NCI-H2227 treated with DMSO at 0.1 percent for 48 hours (cell line): ENCODE measurements at regions not wholly inside any gene's neighbourhood (a gene's known extent, or its start where the extent isn't known, plus 50 kb on each side); places are given as distances from the start of the nearest gene placed in this dataset.

Experiments
- DNase-seq: peaks from one replicate; lab custom pipeline; 2025; lab: John Stamatoyannopoulos, UW

DNA sequence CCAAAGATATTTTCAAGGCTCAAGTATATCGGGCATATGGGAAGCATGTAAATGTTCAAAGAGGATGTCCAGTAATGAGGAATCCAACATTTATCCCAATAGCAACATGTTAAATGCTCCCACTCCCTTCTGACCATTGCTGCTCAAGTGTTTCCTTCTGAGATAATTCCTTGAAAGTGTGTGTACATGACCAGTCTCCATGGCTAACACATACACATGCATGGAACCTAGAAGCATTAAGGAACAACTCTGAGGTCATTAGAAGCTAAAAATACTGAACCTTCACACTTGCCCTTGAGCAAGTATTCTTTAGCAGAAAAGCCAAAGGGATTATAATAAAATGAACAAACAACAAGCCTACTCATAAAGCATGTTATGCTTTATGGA lies 433.8 kb upstream of the TCF4 start:
- DNase-seq: no peak

DNA sequence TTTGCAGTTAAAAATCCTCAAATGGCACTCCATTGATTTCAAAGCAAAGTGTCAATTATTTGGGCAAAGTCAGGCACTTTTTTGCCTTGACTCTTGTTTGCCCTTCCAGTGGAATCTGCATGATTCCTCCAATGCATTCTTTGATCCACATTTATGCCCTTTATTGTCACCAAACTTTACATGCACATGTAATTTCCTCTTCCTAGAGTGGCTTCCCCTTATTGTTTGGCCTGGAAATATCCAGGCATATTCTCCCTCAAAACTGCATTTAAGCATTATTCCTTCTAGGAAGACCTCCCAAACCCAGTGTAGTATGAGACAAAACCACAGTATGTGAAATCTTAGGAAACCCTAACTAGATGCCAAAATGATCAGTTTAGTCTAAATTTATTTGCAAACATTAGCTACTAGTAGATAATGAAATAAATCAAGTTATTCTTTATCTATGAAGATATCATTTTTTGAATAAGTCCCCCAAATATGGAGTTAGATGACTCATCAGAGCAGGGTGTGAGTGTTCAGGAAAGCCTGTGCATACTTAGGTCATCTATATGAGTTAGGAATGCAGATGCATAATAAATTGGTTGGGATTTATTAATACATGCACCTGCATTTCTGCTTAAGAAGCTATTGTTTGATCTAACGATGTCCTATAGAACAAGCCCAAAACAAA lies 433.3 kb upstream of the TCF4 start:
- no peak for DNase-seq

DNA sequence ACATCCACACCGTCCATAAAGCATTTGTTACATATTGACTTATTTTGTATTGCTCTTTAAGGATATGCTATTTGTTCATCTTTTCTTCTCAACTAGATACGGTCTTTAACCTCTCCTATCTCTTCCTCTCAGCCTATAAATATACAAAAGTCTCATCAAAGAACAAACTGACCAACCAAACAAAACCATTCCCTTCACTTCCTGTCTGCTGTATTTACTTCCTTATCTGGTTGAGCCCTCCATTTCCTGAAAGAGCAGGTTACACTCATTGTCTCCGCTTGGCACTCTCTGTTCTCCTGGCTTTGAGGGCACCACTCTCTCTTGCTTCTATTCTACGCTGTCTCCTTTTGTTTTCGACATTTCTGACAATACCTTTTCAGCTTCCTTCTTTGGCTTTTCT lies 431.9 kb upstream of the TCF4 start:
- no peak for DNase-seq

GRCh38 chr18:56019156-56019555 lies 431.2 kb upstream of the TCF4 start:
- no peak for DNase-seq

- DNase-seq: no peak
Measured at GRCh38 chr18:56009411-56009810, 421.4 kb upstream of the TCF4 start.

GRCh38 chr18:56003720-56004088 lies 415.7 kb upstream of the TCF4 start:
- no peak for DNase-seq

DNA sequence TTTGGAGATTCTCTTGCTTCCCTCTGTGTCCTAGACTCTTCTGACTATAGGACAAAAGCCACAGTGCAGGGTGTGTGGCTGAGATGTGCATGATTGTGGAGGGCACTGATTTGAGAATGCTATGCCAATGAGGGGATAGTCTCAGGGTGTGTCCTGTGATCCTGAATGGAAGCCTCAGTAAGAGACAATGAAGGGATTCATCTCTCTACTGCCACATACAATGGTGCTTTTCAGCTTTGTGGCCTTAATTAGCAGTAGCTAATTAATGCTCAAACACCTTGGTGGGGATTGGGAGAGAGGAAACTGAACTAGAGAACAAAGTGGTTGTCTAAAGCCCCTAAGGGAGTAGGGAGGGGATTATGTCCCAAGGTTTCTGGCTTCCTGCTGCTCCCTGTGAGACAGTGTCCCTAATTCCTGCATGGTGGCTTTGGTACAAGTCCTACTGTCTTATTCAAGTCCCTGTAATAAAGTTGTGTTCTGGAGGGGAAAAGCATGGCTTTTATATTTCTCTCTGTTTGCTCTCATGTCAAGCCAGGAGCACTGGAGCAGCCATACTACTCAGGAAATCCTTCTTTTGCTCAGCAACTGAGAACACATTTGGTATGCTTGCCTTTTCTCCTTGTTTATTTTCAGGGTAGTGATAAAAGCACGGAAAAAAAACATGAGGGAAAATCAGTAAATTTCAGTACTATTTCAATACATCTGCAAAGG lies 415.2 kb upstream of the TCF4 start:
- DNase-seq: no peak

- no peak for DNase-seq
Measured at GRCh38 chr18:56001576-56001975, 413.6 kb upstream of the TCF4 start.

DNA sequence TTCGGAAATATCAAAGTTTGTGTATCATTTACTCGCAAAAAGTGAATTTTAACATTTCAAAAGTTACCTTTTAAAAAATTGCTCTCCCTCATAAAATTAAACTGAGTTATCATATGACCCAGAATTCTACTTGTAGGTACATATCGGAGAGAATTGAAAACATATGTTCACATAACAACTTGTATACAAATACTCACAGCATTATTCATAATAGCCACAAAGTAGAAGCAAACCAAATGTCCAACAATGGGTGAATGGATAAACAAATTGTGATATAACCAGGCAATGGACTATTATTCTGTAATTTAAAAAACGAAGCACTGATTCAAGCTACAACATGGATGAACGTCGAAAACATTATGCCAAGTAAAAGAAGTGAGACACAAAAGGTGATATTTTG lies 412.0 kb upstream of the TCF4 start:
- no peak for DNase-seq

DNA sequence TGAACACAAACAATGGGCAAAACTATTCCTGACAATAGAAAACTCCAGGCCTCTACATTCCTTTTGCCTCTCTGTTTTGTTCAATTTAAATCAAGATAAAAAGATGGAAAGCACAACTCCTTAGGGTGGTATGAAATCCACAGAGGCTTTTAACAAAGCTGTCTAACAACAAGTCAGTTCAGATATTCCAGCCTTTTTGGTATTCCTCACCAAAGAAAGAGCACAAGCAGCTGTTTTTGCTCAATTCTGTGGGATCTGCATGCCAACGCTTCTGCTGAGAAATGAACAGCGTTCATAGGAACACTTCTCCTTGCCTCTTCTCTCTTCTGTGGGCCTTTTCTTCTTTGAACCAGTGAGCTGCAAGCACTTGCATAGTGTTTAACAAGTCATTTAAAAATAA lies 411.6 kb upstream of the TCF4 start:
- no peak for DNase-seq

GRCh38 chr18:55998801-55999385 lies 410.9 kb upstream of the TCF4 start:
- no peak for DNase-seq

GRCh38 chr18:55998071-55998522 lies 410.1 kb upstream of the TCF4 start:
- DNase-seq: peak; percentile 28

DNA sequence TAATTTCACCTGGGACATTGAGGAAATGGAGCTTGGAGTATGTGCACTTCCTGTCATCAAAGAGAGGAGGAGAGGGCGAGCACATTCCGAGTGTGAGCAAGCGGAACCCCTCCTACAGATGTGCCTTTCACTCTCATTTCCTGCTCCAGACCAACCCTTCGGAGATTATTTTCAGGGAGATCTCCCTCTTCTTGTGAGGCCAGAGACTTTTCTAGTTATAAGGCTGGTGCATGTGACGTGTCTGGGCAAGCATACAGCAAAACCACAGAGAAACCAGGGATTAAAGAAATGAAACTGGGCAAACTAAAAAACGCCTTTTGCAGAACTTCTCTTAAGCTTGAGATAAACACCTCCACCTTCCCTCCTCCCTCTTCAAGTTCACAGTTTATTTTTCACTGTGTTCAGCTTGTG lies 409.2 kb upstream of the TCF4 start:
- DNase-seq: no peak

- DNase-seq: no peak
Measured at GRCh38 chr18:55996717-55997116, 408.7 kb upstream of the TCF4 start.

- DNase-seq: no peak
Measured at GRCh38 chr18:55990186-55990585, 402.2 kb upstream of the TCF4 start.

DNA sequence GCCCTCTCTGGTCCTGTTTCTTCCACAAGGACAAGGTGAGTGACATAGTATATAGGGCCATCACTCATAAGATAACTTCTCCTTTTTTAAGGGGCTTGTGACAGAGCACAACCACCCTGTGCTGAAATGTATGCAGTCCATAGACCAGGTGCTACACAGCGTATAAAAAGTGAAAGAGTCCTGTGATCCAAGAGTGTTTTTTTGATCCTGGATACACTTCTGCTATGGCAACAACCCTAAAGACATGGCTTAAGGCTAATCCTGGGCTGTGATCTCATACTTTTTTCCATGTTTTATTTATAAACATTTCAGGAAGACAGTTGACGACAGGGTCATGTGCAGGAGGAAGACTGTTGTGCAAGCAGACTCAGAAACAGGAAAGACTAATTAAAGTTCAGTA lies 400.5 kb upstream of the TCF4 start:
- DNase-seq: no peak

DNA sequence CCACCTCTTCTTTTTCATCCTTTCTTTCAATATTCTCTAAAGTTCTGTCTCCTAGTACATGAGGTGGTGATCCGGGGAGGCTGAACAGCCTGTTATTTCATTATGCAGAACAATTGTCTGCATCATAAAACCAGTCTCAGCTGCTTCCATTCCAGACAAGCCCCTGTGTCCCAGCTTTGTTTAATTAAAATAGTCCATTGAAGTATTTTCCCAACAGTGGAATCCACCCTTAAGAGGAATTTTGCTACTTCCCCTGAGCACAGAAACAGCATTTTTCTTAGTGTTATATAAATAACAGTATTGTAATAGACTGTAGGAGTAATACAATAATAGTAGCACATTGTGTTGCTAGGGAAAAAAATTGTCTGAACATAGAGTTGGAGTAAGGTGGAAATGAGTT lies 395.4 kb upstream of the TCF4 start:
- DNase-seq: no peak

GRCh38 chr18:55982992-55983391 lies 395.0 kb upstream of the TCF4 start:
- no peak for DNase-seq

GRCh38 chr18:55981712-55982475 lies 393.9 kb upstream of the TCF4 start:
- DNase-seq: no peak

GRCh38 chr18:55974521-55974920 lies 386.5 kb upstream of the TCF4 start:
- DNase-seq: no peak

DNA sequence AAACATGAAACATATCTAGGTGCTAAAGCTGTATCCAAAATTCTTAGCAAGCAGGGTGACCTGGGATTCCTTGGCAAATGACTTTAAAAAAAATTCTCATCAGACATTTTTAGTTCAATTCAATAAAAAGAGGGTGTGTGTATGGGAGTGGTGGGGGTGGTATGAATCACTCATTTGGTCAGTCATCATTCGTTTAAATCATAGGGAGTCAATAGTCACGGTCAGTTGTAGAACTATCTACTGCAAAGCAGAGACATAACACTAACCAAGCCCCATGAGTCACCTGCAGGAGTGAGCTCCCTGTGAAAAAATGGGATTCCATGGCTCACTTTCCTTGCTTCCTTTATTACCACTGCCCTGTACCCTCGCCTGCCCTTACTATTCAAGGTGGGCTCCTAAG lies 380.6 kb upstream of the TCF4 start:
- no peak for DNase-seq

GRCh38 chr18:55967019-55967418 lies 379.0 kb upstream of the TCF4 start:
- DNase-seq: no peak

- no peak for DNase-seq
Measured at GRCh38 chr18:55964171-55964570, 376.2 kb upstream of the TCF4 start.
